ENCODE measurements at regions not wholly inside any gene's neighbourhood (a gene's known extent, or its start where the extent isn't known, plus 50 kb on each side); places are given as distances from the start of the nearest gene placed in this dataset.

DNA sequence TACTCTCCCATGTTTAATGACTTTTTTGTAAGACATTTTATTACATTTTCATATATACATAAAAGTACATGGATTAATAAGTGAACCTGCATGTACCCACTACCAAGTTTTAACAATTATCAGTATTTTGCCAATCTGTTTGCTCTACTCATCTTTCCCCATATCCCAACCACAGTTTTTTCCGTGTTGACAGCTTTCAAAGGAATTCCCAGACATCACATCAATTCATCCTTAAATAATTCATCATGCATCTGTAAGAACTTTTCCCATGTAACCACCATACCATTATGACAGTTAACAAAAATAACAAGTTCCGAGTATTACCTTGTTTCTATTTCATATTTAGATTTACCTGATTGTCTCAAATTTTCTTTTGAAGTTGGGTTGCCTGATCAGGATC, 436.7 kb downstream of the PDCD6IP start:
- Mint-ChIP-seq H3K27ac (no peak overlapping the region), H3K36me3 (no peaks in the 10 kb centered on the region), H3K4me3 (no peak overlapping the region), H3K4me1 (peaks cover 1 to 5% of the 10 kb centered on the region in 2 donors), H3K9me3 (no peaks in the 10 kb centered on the region), H3K27me3 (no peaks in the 10 kb centered on the region)
- DNase-seq (no peak), ATAC-seq (replicated peaks) (no peak)

DNA sequence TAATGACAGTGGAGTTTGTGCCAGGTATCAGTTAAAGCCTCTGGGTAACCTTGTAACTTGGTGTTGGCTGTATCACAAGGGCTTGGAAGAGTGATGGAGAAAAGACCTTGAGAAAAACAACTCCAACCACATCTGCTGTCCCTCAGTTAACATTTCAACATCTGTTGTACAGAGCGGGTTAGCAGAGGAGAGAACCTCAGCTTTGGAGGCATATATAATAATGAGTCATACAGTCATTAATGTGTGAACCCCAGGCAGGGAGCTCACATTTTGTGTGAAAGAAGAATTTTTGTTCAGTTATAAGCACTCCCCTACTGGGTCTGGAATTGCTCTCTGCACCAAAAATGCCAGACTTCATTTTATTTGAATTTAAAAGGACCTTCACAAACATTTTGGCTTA, 439.5 kb downstream of the PDCD6IP start:
- no peak for DNase-seq
- Mint-ChIP-seq H3K36me3 (no peaks in the 10 kb centered on the region), H3K27ac (no peak overlapping the region), H3K9me3 (no peaks in the 10 kb centered on the region), H3K27me3 (no peaks in the 10 kb centered on the region), H3K4me1 (peaks cover 1 to 5% of the 10 kb centered on the region in 2 donors), H3K4me3 (no peak overlapping the region)
- ATAC-seq (replicated peaks), result no peak

DNA sequence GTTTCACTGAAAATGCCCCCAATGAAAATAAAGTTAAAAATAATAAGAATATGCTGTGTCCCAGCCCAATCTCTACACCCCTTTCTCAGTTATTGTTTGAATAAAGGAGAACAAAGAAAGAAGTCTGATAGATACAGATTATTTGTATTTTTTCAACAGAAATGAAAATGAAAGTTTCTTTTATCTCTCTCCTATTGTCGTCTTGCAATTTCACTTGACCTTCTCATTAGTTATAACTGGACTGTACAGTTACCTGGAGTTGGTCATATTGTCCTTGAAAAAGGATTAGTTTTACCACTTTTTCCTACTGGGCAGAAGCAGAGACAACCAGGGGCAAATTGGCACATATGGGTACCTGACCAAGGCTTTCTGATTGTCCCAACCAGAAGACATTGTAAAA, 440.0 kb downstream of the PDCD6IP start:
- no peaks in the 10 kb centered on the region for H3K27me3 Mint-ChIP-seq
- no peaks in the 10 kb centered on the region for H3K9me3 Mint-ChIP-seq
- no peaks in the 10 kb centered on the region for H3K36me3 Mint-ChIP-seq
- H3K4me1 Mint-ChIP-seq, result peaks cover 1 to 5% of the 10 kb centered on the region in 2 donors
- no peak for ATAC-seq (replicated peaks)
- no peak overlapping the region for H3K4me3 Mint-ChIP-seq
- no peak overlapping the region for H3K27ac Mint-ChIP-seq
- DNase-seq, result no peak

DNA sequence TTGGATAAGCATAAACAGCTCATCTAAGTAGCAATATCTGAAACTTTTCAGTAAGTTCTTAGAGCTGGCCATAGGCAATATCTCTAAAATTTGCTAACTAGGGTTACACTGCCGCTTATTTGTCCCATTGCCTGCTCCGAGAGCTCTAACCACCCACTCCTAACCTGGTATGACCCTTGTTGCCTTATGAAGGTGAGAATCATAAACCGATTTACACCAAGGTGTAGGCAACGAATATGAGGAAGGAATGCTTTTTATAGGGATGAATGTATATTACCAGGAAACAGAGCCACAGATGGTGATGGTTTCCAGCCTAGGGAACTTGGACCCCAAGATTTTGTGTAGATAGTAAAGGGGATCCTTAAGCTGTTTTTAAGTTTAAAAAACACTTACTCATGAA, 440.9 kb downstream of the PDCD6IP start:
- Mint-ChIP-seq H3K9me3 (no peaks in the 10 kb centered on the region), H3K27me3 (no peaks in the 10 kb centered on the region), H3K27ac (no peak overlapping the region), H3K4me3 (no peak overlapping the region), H3K36me3 (no peaks in the 10 kb centered on the region), H3K4me1 (peaks cover 1 to 5% of the 10 kb centered on the region in 2 donors)
- DNase-seq, result no peak
- no peak for ATAC-seq (replicated peaks)

DNA sequence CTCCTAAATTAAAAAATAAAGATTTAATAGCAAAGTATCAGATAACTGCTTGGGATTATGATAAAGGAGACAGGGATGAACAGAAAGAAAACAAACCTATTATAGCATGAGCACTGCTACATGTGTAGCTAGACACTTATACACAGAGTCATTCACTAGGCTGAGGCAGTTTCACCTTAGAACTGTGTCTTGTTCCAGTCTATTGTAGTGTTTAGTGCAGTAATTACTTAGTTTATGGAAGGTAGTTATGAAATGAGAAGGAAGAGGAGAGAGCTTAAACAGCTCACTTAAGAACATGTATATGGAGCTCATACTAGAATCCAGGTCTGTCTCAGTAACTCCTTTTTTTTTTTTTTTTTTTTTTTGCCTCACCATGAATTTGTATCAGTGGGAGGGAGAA, 441.4 kb downstream of the PDCD6IP start:
- no peaks in the 10 kb centered on the region for H3K27me3 Mint-ChIP-seq
- H3K9me3 Mint-ChIP-seq, result no peaks in the 10 kb centered on the region
- H3K4me1 Mint-ChIP-seq, result peaks cover 1 to 5% of the 10 kb centered on the region in 2 donors
- H3K36me3 Mint-ChIP-seq, result no peaks in the 10 kb centered on the region
- no peak overlapping the region for H3K27ac Mint-ChIP-seq
- no peak overlapping the region for H3K4me3 Mint-ChIP-seq
- DNase-seq (no peak), ATAC-seq (replicated peaks) (no peak)

DNA sequence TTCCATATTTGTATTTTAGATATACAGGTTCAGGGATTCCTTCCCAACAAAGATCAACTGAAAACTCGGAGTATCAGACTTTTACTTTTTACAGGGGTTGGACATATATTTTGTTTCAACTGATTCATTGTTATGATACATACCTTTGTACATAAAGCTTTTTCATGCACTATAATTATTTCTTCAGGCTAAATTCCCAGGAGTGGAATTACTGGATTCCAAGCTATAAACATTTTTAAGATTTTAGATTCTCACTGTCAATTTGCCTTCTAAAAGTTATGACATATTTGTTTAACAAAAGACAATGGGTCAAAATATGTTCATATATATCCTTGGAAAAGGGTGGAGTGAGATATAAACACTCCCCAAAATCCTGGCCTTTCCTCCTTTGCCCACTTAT, 449.0 kb downstream of the PDCD6IP start:
- no peaks in the 10 kb centered on the region for H3K27me3 Mint-ChIP-seq
- H3K4me3 Mint-ChIP-seq, result no peak overlapping the region
- no peak overlapping the region for H3K27ac Mint-ChIP-seq
- DNase-seq (no peak), ATAC-seq (replicated peaks) (no peak)
- peaks cover 6 to 18% of the 10 kb centered on the region in 2 donors for H3K4me1 Mint-ChIP-seq
- H3K36me3 Mint-ChIP-seq, result peaks cover 3 to 6% of the 10 kb centered on the region in 2 donors
- peaks cover 4 to 5% of the 10 kb centered on the region in 2 donors for H3K9me3 Mint-ChIP-seq

DNA sequence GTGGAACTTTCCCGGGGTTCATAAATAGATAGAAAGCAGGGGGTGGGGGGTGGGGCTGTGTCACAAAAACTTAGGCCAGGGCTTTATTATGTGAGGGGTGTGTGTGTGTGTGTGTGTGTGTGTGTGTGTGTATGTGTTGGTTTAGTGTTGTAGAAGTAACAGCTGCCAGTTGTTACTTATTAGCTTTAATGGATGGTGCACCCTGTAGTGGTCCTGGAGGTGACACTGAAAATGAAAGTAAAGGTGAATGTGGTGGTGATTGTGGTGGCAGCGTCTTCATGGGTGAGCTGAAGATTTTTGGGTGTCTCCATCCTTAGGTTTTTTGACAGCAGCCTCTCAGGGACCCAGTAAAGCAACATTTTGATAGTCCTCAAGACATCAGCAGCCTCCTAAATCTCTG, 449.9 kb downstream of the PDCD6IP start:
- Mint-ChIP-seq H3K36me3 (peaks cover 3 to 11% of the 10 kb centered on the region in 2 donors), H3K4me3 (peak overlapping the region in 1 of 2 donors; percentile 33), H3K27me3 (no peaks in the 10 kb centered on the region), H3K9me3 (peaks cover 4 to 5% of the 10 kb centered on the region in 2 donors), H3K27ac (peak overlapping the region; percentile 42), H3K4me1 (peaks cover 6 to 18% of the 10 kb centered on the region in 2 donors)
- DNase-seq (no peak), ATAC-seq (replicated peaks) (peak; percentile 50 to 54)

DNA sequence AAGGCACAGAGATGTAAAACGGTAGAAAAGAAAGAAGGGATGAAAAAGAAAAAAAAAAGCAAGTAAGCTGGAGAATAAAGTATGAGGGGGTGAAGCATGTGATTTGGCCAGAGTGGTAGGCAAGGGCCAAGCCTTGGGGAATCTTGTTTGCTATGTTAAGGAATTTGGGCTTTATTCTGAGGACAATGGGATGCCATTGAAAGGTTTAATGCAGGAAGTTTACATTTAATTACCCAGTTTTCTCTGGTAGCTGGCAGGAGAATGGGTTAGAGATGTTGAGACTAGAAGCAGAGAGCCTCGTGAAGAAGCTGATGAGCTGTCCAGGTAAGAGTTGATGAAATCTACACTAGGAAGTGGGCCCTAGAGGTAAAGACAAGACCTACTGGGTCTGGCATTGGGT, 455.9 kb downstream of the PDCD6IP start:
- H3K4me1 Mint-ChIP-seq, result peaks cover 3 to 4% of the 10 kb centered on the region in 2 donors
- no peak overlapping the region for H3K27ac Mint-ChIP-seq
- H3K27me3 Mint-ChIP-seq, result no peaks in the 10 kb centered on the region
- no peak overlapping the region for H3K4me3 Mint-ChIP-seq
- ATAC-seq (replicated peaks) (no peak), DNase-seq (no peak)
- no peaks in the 10 kb centered on the region for H3K9me3 Mint-ChIP-seq
- H3K36me3 Mint-ChIP-seq, result peaks cover 0 to 6% of the 10 kb centered on the region in 2 donors

DNA sequence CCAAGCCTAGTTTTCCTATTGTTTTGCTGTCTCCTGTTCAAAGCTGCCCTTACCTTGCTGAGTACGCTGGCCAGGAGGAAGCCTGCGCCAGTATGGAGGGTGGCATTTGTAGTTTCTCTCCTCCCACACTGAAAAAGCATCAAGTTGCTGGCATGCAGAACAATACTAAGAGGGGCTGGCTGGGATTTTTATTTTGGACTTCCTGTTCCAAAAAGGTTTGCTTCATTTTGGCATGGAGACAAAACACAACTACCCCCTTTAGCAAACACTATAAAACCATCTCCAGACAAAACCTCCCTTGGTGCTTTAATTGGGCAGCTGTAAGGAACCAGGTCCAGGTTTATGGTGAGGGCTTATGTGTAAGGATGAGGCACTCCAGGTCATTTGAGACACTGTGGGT, 457.6 kb downstream of the PDCD6IP start:
- Mint-ChIP-seq H3K36me3 (peaks cover 0 to 6% of the 10 kb centered on the region in 2 donors), H3K27ac (no peak overlapping the region), H3K9me3 (no peaks in the 10 kb centered on the region), H3K27me3 (no peaks in the 10 kb centered on the region), H3K4me1 (peaks cover 4 to 10% of the 10 kb centered on the region in 2 donors), H3K4me3 (no peak overlapping the region)
- DNase-seq, result no peak
- ATAC-seq (replicated peaks), result no peak

DNA sequence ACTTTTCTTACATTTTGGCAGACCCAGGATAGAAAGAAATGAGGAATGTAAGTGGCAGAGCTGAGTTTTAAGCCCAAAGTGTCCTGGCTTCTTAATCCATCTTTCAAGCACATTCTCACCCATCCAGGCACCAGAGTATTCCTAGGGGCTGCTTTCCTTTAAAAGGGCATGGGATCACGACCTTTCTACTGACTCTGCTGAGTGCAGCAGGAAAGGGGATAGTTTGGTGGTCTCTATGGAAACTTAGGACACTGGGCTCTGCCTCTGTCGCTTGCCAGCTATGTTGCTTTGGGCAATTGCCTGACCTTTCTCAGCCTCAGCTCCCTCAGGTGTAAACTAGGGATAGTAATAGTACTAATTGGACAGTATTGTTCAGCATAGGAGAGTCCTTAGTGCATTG, 458.4 kb downstream of the PDCD6IP start:
- no peak for DNase-seq
- Mint-ChIP-seq H3K4me3 (no peak overlapping the region), H3K27ac (no peak overlapping the region), H3K9me3 (no peaks in the 10 kb centered on the region), H3K27me3 (no peaks in the 10 kb centered on the region), H3K36me3 (peaks cover 0 to 6% of the 10 kb centered on the region in 2 donors), H3K4me1 (peaks cover 9 to 14% of the 10 kb centered on the region in 2 donors)
- no peak for ATAC-seq (replicated peaks)

DNA sequence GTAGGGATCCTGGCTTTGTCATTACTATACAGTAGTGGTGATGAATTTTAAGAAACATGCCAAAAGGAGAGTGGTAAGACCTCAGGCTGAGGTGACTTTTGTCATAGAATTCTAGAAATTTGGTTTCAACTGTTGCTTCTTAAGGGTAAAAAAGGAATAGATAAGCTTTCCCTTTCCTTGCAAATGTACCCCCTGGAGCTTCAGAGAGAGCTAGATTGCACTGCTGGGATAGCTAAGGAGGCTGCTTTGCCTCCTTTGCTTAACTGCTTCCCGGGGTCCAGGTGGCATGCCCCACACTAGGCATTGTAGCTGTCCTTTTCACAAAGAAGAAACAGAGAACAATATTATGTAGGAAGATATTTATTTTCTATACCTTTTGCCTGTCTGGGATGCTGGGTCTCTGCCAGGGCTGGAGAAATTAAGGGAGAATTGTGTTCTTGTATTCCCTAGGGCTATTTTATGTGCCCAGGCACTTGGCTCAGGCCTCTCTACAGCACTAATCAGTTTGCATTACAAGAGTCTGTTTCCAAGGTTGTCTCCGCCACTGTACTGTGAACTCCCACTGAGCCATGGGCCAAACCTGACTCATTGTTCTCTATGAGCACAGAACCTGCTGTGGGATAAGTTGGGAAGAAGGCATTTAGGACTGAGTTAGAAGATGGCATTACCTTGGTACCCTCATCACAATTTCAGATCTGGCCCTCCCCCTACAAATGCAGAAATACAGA, 460.0 kb downstream of the PDCD6IP start:
- Mint-ChIP-seq H3K4me1 (peaks cover 21 to 25% of the 10 kb centered on the region in 2 donors), H3K4me3 (no peak overlapping the region), H3K9me3 (no peaks in the 10 kb centered on the region), H3K27me3 (no peaks in the 10 kb centered on the region), H3K36me3 (no peaks in the 10 kb centered on the region), H3K27ac (no peak overlapping the region)
- DNase-seq (no peak), ATAC-seq (replicated peaks) (no peak)

DNA sequence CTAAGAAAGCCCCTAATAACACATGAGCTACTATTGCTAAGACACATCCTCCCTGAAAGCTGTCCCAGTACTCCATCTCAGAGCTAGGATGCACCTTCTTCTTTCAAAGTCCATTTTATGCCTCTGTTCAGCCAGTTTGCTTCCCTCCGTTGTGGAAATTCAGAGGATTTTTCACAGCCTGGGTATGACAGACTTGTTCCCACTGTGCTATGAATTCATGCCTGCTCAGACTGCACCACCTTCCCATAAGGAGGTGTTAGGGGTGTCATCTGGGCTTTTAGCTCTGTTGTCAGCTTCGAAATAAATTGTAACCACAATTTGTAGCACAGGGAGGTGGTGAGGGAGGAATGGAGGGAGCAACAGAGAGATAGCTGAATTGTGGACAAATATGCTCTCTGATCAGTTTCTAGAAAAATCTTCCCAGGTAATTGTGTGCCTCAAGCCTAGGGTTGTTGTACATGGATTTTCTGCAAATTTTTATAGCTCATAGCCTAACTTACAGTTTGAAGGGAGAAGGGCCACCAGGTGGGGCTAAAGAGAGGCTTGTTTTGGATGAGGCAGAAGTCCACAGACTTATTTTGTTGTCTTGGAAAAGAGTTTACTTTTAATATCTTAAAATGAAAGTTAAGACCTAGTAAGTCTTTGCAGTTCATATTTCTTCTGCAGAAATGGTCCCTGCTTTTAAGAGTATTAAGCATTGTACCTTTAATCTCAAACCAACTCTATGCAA, 462.0 kb downstream of the PDCD6IP start:
- DNase-seq (peak; percentile 12), ATAC-seq (replicated peaks) (no peak)
- H3K9me3 Mint-ChIP-seq, result no peaks in the 10 kb centered on the region
- H3K36me3 Mint-ChIP-seq, result no peaks in the 10 kb centered on the region
- H3K4me3 Mint-ChIP-seq, result no peak overlapping the region
- peaks cover 21 to 28% of the 10 kb centered on the region in 2 donors for H3K4me1 Mint-ChIP-seq
- H3K27ac Mint-ChIP-seq, result no peak overlapping the region
- H3K27me3 Mint-ChIP-seq, result no peaks in the 10 kb centered on the region

DNA sequence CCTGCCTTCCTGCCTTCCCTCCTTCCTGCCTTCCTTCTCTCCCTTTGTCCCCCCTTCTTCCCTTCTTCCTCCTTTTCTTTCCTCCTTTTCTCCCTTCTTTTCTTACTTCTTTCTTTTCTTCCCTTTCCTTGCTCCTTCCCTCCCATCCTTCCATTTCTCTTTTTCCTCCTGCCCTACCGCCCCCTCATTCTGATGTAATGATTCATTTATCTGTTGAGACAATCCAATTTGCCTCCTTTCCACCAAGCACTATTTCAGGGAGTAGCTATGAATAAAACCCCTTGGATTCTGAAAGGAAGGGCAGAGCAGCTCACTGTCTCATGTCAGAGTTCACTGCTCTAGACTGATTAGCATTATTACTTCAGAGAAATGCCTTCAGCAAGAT, 462.6 kb downstream of the PDCD6IP start:
- H3K36me3 Mint-ChIP-seq, result no peaks in the 10 kb centered on the region
- no peak overlapping the region for H3K27ac Mint-ChIP-seq
- DNase-seq (no peak), ATAC-seq (replicated peaks) (no peak)
- H3K4me1 Mint-ChIP-seq, result peaks cover 21 to 28% of the 10 kb centered on the region in 2 donors
- H3K9me3 Mint-ChIP-seq, result no peaks in the 10 kb centered on the region
- no peaks in the 10 kb centered on the region for H3K27me3 Mint-ChIP-seq
- no peak overlapping the region for H3K4me3 Mint-ChIP-seq

DNA sequence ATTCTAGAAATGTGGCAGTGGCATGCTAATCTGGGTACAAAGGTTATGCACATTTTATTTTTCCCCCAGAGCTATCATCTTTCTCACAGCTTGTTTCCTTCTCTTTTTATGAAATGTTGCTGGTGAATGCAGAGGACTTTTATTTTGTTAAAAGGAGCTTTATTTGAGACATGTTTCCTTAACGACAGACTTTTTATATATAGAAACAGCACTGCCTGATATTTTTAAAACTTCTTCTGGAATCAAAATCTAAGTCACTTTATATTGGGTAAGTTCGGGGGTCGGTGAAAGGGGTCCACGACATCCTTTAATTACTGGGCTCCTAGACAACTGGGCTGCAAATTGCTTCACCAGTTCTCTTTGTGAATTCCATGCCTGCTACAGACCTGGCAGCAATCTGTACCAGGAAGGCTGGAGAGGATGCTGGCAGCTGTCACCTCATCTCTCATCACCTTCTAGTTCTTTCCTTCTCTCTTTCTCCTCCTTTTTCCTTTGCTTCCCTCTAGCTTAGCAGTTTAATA, 464.7 kb downstream of the PDCD6IP start:
- H3K27me3 Mint-ChIP-seq, result no peaks in the 10 kb centered on the region
- H3K4me3 Mint-ChIP-seq, result no peak overlapping the region
- peaks cover 0 to 2% of the 10 kb centered on the region in 2 donors for H3K36me3 Mint-ChIP-seq
- no peak for ATAC-seq (replicated peaks)
- peaks cover 0 to 2% of the 10 kb centered on the region in 2 donors for H3K9me3 Mint-ChIP-seq
- no peak for DNase-seq
- H3K27ac Mint-ChIP-seq, result peak overlapping the region; percentile 17
- H3K4me1 Mint-ChIP-seq, result peaks cover 18 to 28% of the 10 kb centered on the region in 2 donors

All from stimulated activated naive B cell treated with anti-CD40 and anti-IgM and Interleukin-4, amounts not matched to agents 10 μg/mL and 1 μg/mL and 100 μg/mL, for 72 hours (primary cell).